ENCODE measurements at regions not wholly inside any gene's neighbourhood (a gene's known extent, or its start where the extent isn't known, plus 50 kb on each side); places are given as distances from the start of the nearest gene placed in this dataset.

GRCh38 chr1:112788054-112788453 is 72.9 kb upstream of the PPM1J start:
- no peak overlapping the region for H3K4me2 ChIP-seq
- H3K4me3 Mint-ChIP-seq = no peak overlapping the region
- no peak overlapping the region for H3K27ac Mint-ChIP-seq
- H3K9me3 Mint-ChIP-seq = peaks cover 10% of the 10 kb centered on the region
- no peak for TF ChIP-seq EZH2 (IDR thresholded peaks at IDR 0.05)
- TF ChIP-seq, protein P1, sequence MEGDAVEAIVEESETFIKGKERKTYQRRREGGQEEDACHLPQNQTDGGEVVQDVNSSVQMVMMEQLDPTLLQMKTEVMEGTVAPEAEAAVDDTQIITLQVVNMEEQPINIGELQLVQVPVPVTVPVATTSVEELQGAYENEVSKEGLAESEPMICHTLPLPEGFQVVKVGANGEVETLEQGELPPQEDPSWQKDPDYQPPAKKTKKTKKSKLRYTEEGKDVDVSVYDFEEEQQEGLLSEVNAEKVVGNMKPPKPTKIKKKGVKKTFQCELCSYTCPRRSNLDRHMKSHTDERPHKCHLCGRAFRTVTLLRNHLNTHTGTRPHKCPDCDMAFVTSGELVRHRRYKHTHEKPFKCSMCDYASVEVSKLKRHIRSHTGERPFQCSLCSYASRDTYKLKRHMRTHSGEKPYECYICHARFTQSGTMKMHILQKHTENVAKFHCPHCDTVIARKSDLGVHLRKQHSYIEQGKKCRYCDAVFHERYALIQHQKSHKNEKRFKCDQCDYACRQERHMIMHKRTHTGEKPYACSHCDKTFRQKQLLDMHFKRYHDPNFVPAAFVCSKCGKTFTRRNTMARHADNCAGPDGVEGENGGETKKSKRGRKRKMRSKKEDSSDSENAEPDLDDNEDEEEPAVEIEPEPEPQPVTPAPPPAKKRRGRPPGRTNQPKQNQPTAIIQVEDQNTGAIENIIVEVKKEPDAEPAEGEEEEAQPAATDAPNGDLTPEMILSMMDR (IDR thresholded peaks at IDR 0.05) = no peak
- no peak for TF ChIP-seq EZH2phosphoT487 (IDR thresholded peaks at IDR 0.05)
- no peak overlapping the region for H3K27ac ChIP-seq
- no peaks in the 10 kb centered on the region for H3K79me2 ChIP-seq (ENCODE audit: low read depth)
- DNase-seq (ENCODE audit: low spot score) = no peak
- H3K9me3 ChIP-seq (ENCODE audit: low read depth) = no peaks in the 10 kb centered on the region
- H3K4me1 ChIP-seq = no peaks in the 10 kb centered on the region
- H3K4me3 ChIP-seq = no peak overlapping the region
- no peaks in the 10 kb centered on the region for H3F3A ChIP-seq (ENCODE audit: low read depth)
- peaks cover 8% of the 10 kb centered on the region for H3K4me1 Mint-ChIP-seq
- no peaks in the 10 kb centered on the region for H3K36me3 Mint-ChIP-seq
- H3K36me3 ChIP-seq = no peaks in the 10 kb centered on the region
- no peaks in the 10 kb centered on the region for H3K27me3 ChIP-seq
- H3K27me3 Mint-ChIP-seq (ENCODE audit: insufficient read depth, low read depth) = peaks cover 6% of the 10 kb centered on the region
- H2AFZ ChIP-seq (replicated peaks) = no peak overlapping the region
- no peak overlapping the region for H3K9ac ChIP-seq
- no peaks in the 10 kb centered on the region for H4K20me1 ChIP-seq (ENCODE audit: low read depth)

- Mint-ChIP-seq H3K27ac (no peak overlapping the region), H3K27me3 (ENCODE audit: insufficient read depth, low read depth) (peaks cover 3% of the 10 kb centered on the region), H3K36me3 (no peaks in the 10 kb centered on the region), H3K4me3 (no peak overlapping the region), H3K9me3 (peaks cover 11% of the 10 kb centered on the region), H3K4me1 (peaks cover 4% of the 10 kb centered on the region)
- no peak overlapping the region for H3K27ac ChIP-seq
- H3F3A ChIP-seq (ENCODE audit: low read depth) = no peaks in the 10 kb centered on the region
- TF ChIP-seq, protein P1 (IDR thresholded peaks at IDR 0.05) = no peak
- TF ChIP-seq EZH2 (IDR thresholded peaks at IDR 0.05) (no peak), EZH2phosphoT487 (IDR thresholded peaks at IDR 0.05) (no peak)
- no peak for DNase-seq (ENCODE audit: low spot score)
- H4K20me1 ChIP-seq (ENCODE audit: low read depth) = no peaks in the 10 kb centered on the region
- H3K4me1 ChIP-seq = no peaks in the 10 kb centered on the region
- H3K27me3 ChIP-seq = no peaks in the 10 kb centered on the region
- no peak overlapping the region for H3K4me2 ChIP-seq
- no peak overlapping the region for H2AFZ ChIP-seq (replicated peaks)
- H3K79me2 ChIP-seq (ENCODE audit: low read depth) = no peaks in the 10 kb centered on the region
- H3K9me3 ChIP-seq (ENCODE audit: low read depth) = no peaks in the 10 kb centered on the region
- no peak overlapping the region for H3K9ac ChIP-seq
- no peaks in the 10 kb centered on the region for H3K36me3 ChIP-seq
- no peak overlapping the region for H3K4me3 ChIP-seq
These were observed 67.9 kb upstream of the PPM1J start for GRCh38 chr1:112783059-112783458.

GRCh38 chr1:112779665-112780526 is 64.8 kb upstream of the PPM1J start:
- no peak overlapping the region for H3K27ac Mint-ChIP-seq
- no peaks in the 10 kb centered on the region for H3K27me3 ChIP-seq
- no peaks in the 10 kb centered on the region for H3K4me1 ChIP-seq
- TF ChIP-seq EZH2 (IDR thresholded peaks at IDR 0.05) = no peak
- no peak for TF ChIP-seq EZH2phosphoT487 (IDR thresholded peaks at IDR 0.05)
- TF ChIP-seq, protein P1 (IDR thresholded peaks at IDR 0.05) = no peak
- peaks cover 12% of the 10 kb centered on the region for H3K9me3 Mint-ChIP-seq
- no peaks in the 10 kb centered on the region for H3K79me2 ChIP-seq (ENCODE audit: low read depth)
- H3K36me3 ChIP-seq = no peaks in the 10 kb centered on the region
- H3K36me3 Mint-ChIP-seq = peaks cover 3% of the 10 kb centered on the region
- no peak overlapping the region for H3K9ac ChIP-seq
- no peaks in the 10 kb centered on the region for H4K20me1 ChIP-seq (ENCODE audit: low read depth)
- H3K4me3 Mint-ChIP-seq = no peak overlapping the region
- no peak overlapping the region for H3K4me2 ChIP-seq
- H3F3A ChIP-seq (ENCODE audit: low read depth) = no peaks in the 10 kb centered on the region
- peaks cover 4% of the 10 kb centered on the region for H3K4me1 Mint-ChIP-seq
- H3K9me3 ChIP-seq (ENCODE audit: low read depth) = no peaks in the 10 kb centered on the region
- H3K4me3 ChIP-seq = no peak overlapping the region
- no peak for DNase-seq (ENCODE audit: low spot score)
- H2AFZ ChIP-seq (replicated peaks) = peak overlapping the region; percentile 80
- H3K27ac ChIP-seq = no peak overlapping the region
- peaks cover 4% of the 10 kb centered on the region for H3K27me3 Mint-ChIP-seq (ENCODE audit: insufficient read depth, low read depth)
